ENCODE measurements at regions not wholly inside any gene's neighbourhood (a gene's known extent, or its start where the extent isn't known, plus 50 kb on each side); places are given as distances from the start of the nearest gene placed in this dataset.

DNA sequence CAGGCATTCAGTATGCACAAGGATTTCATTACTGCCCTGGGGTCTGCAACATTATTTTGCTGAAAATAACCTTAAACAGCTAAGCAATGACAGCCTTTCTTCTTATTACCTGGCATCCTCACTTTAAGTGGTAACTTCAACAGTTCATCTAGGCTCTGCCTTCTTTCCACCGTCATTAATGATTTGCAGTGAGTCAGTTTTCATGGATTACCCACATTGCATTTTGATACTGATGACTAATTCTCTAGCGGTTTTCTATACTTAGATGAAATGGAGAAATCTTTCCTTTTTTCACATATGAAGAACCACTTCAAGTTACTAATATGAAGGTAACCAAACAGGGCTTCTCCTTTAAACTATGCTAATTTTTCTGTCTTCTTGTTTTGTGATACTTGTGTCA lies 226.9 kb upstream of the TMPRSS15 start:
- Histone ChIP-seq H3K36me3 (no peaks in the 10 kb centered on the region), H3K27ac (no peak overlapping the region), H3K27me3 (no peaks in the 10 kb centered on the region), H3K9me3 (no peaks in the 10 kb centered on the region), H3K4me3 (no peak overlapping the region), H3K4me1 (no peaks in the 10 kb centered on the region)
- DNase-seq (no peak), ATAC-seq (no peak)
- no peak for TF ChIP-seq CTCF (IDR thresholded peaks at IDR 0.05)
- intact Hi-C loops (cut with DNase I): no loop called here

GRCh38 chr21:18636897-18637296 lies 233.3 kb upstream of the TMPRSS15 start:
- Histone ChIP-seq H3K36me3 (no peaks in the 10 kb centered on the region), H3K27ac (no peak overlapping the region), H3K4me1 (no peaks in the 10 kb centered on the region), H3K27me3 (no peaks in the 10 kb centered on the region), H3K4me3 (no peak overlapping the region), H3K9me3 (no peaks in the 10 kb centered on the region)
- TF ChIP-seq CTCF (IDR thresholded peaks at IDR 0.05): no peak
- no peak for ATAC-seq
- intact Hi-C loops (cut with DNase I): no loop called here
- DNase-seq: no peak

DNA sequence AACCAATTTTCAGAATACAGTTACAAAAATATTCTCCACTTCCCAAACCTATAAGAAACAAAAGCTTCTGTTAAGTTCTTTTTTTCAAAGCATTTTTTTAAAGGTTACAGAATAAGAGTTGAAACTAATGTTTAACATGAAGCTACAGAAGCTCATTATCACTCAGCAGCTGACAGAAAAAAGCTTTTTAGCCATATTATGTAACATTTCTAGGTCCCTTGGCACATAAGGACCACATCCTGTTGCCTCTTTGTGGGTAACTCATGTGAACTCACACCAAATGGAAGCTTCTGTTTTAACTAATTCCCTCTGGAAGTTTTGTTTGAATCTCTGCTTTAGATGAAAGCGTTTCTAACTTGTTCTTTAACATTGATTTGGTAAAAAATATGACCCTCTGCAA lies 242.5 kb upstream of the TMPRSS15 start:
- intact Hi-C loops (cut with DNase I): no loop called here
- ATAC-seq: no peak

GRCh38 chr21:18655931-18656330 lies 252.3 kb upstream of the TMPRSS15 start:
- DNase-seq (no peak), ATAC-seq (no peak)
- Histone ChIP-seq H3K9me3 (no peaks in the 10 kb centered on the region), H3K4me1 (no peaks in the 10 kb centered on the region), H3K27me3 (no peaks in the 10 kb centered on the region), H3K36me3 (no peaks in the 10 kb centered on the region), H3K27ac (no peak overlapping the region), H3K4me3 (no peak overlapping the region)
- TF ChIP-seq CTCF (IDR thresholded peaks at IDR 0.05): no peak
- intact Hi-C loops (cut with DNase I): no loop called here

More for the DNA sequence above, 242.5 kb upstream of the TMPRSS15 start:
- Histone ChIP-seq H3K36me3 (no peaks in the 10 kb centered on the region), H3K4me3 (no peak overlapping the region), H3K4me1 (no peaks in the 10 kb centered on the region), H3K27me3 (no peaks in the 10 kb centered on the region), H3K9me3 (no peaks in the 10 kb centered on the region), H3K27ac (no peak overlapping the region)
- no peak for TF ChIP-seq CTCF (IDR thresholded peaks at IDR 0.05)
- no peak for DNase-seq

- no peak overlapping the region for H3K27ac ChIP-seq
- no peaks in the 10 kb centered on the region for H3K9me3 ChIP-seq
- no peaks in the 10 kb centered on the region for H3K36me3 ChIP-seq
- ATAC-seq (no peak), DNase-seq (no peak)
- H3K4me1 ChIP-seq: no peaks in the 10 kb centered on the region
- no peak for TF ChIP-seq CTCF (IDR thresholded peaks at IDR 0.05)
- no peaks in the 10 kb centered on the region for H3K27me3 ChIP-seq
- intact Hi-C loops (cut with DNase I): no loop called here
- H3K4me3 ChIP-seq: no peak overlapping the region
These were observed 258.3 kb upstream of the TMPRSS15 start for GRCh38 chr21:18661842-18662241.

- Histone ChIP-seq H3K9me3 (no peaks in the 10 kb centered on the region), H3K36me3 (no peaks in the 10 kb centered on the region), H3K4me1 (no peaks in the 10 kb centered on the region), H3K27ac (no peak overlapping the region), H3K27me3 (no peaks in the 10 kb centered on the region), H3K4me3 (no peak overlapping the region)
- TF ChIP-seq CTCF (IDR thresholded peaks at IDR 0.05): no peak
- intact Hi-C loops (cut with DNase I): no loop called here
- ATAC-seq: no peak
- no peak for DNase-seq
These were observed 260.1 kb upstream of the TMPRSS15 start for GRCh38 chr21:18663663-18664062.
